ENCODE measurements at regions not wholly inside any gene's neighbourhood (a gene's known extent, or its start where the extent isn't known, plus 50 kb on each side); places are given as distances from the start of the nearest gene placed in this dataset.

DNA sequence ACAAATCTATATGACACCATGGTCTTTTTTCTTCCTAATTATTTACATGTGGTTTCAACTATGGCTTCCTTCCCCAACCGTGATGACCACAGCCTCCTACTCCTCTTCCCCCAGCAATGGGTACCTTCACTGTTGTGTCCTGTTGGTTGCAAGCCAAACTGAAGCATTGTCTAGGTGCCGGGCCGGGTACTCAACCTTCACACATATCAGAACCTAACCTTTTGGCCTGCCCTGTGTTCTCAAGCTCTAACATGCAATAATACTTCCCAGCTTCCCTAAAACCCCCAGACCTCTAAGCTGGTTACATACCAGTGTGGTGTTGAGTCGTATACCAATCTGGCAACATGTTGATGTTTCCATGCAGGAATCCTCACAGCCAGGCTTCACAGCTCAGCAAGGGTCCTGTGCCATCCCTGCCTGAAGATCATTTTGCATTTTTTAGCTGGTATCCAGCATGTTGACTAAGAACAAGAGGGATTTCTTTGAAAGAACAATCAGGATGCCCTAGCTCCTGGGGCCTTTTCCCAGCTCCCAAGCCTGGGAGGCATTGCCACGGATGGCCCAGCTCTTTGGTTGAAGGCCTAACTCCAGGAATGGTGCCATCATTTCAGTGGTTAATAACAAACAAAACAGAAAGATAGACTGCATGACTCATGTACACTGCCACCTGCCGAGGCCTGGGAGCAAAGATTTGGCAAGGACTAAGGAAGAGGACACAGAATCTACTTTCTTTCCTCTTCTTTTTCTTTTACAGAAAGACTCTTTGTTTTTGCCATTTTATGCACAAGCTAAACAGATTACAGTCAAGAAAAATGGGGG, 373.7 kb upstream of the SALL1 start:
- no peak for TF ChIP-seq CTCF (IDR thresholded peaks at IDR 0.05)
- no peak for TF ChIP-seq ZFX (IDR thresholded peaks at IDR 0.05; ENCODE audit: borderline replicate concordance)
